HepG2 (cell line): ENCODE measurements at regions not wholly inside any gene's neighbourhood (a gene's known extent, or its start where the extent isn't known, plus 50 kb on each side); places are given as distances from the start of the nearest gene placed in this dataset.

Source experiments
- CEBPZ ChIP-seq: IDR thresholded peaks from 2 replicates; pipeline ENCODE4 v1.6.1; 2012; ENCODE audit warnings: low read length, improper control_type of control experiment
- GRHL1 ChIP-seq: sonication (generic); formaldehyde crosslinking; conservative IDR thresholded peaks from 2 replicates; pipeline ENCODE4 v1.8.0; 2022; ENCODE audit warnings: missing genetic modification reagents
- HINFP ChIP-seq: sonication (generic); formaldehyde crosslinking; IDR thresholded peaks from 2 replicates; pipeline ENCODE4 v1.4.0; 2020; ENCODE audit warnings: low read depth, mild to moderate bottlenecking, missing genetic modification reagents
- HNRNPK ChIP-seq: fragments of 200-400 bp; formaldehyde crosslinking; IDR thresholded peaks from 2 replicates; pipeline ENCODE4 v1.6.1; 2018; ENCODE audit warnings: low read length, low read depth, moderate library complexity, mild to moderate bottlenecking; ENCODE audit not compliant: poor library complexity, severe bottlenecking
- MTERF4 ChIP-seq: sonication (generic); formaldehyde crosslinking; IDR thresholded peaks from 2 replicates; pipeline ENCODE4 v1.8.0; 2023; ENCODE audit warnings: mild to moderate bottlenecking, missing genetic modification reagents
- NCOA2 ChIP-seq: sonication (generic); formaldehyde crosslinking; IDR thresholded peaks from 2 replicates; pipeline ENCODE4 v1.8.0; 2022; ENCODE audit warnings: inconsistent platforms
- NR0B2 ChIP-seq: sonication (generic); formaldehyde crosslinking; IDR thresholded peaks from 2 replicates; pipeline ENCODE4 v1.4.0; 2020; ENCODE audit warnings: mild to moderate bottlenecking, missing genetic modification reagents
- RORA ChIP-seq: sonication (generic); formaldehyde crosslinking; IDR thresholded peaks from 2 replicates; pipeline ENCODE4 v1.5.0; 2020; ENCODE audit warnings: mild to moderate bottlenecking, missing genetic modification reagents, moderate library complexity

- TF ChIP-seq CEBPZ = no peak
- TF ChIP-seq RORA (CRISPR knock-in tag) = no peak
- TF ChIP-seq MTERF4 (CRISPR knock-in tag) = no peak
- TF ChIP-seq HINFP (CRISPR knock-in tag) = no peak
- no peak for TF ChIP-seq GRHL1 (CRISPR knock-in tag)
- TF ChIP-seq HNRNPK = no peak
- no peak for TF ChIP-seq NR0B2 (CRISPR knock-in tag)
- no peak for TF ChIP-seq NCOA2
Measured at GRCh38 chr3:30488070-30488756, 118.2 kb upstream of the TGFBR2 start (continued).
